ENCODE measurements at regions not wholly inside any gene's neighbourhood (a gene's known extent, or its start where the extent isn't known, plus 50 kb on each side); places are given as distances from the start of the nearest gene placed in this dataset.

GRCh38 chr13:47798906-47799305 lies 202.2 kb downstream of the SUCLA2 start:
- Histone ChIP-seq H2AFZ (ENCODE audit: control insufficient read depth, low read length) (no peak overlapping the region), H3K36me3 (ENCODE audit: control insufficient read depth in 2 of 2, extremely low read depth in 1 of 2, insufficient read depth in 2 of 2, low read length in 2 of 2) (no peaks in the 10 kb centered on the region), H3K27ac (ENCODE audit: control insufficient read depth, insufficient read depth, low read length) (no peak overlapping the region), H3K4me1 (ENCODE audit: control insufficient read depth, extremely low read depth, insufficient read depth, low read length) (no peaks in the 10 kb centered on the region), H3K4me2 (ENCODE audit: control insufficient read depth, extremely low read depth, insufficient read depth, low read depth, low read length) (no peak overlapping the region), H3K9me3 (ENCODE audit: control insufficient read depth, low read depth, low read length) (no peaks in the 10 kb centered on the region), H3K9ac (ENCODE audit: control insufficient read depth, extremely low read depth, insufficient read depth, low read length) (no peak overlapping the region), H4K20me1 (ENCODE audit: control insufficient read depth, extremely low read depth, insufficient read depth, low read length) (no peaks in the 10 kb centered on the region), H3K79me2 (ENCODE audit: control insufficient read depth, insufficient read depth, low read length) (no peaks in the 10 kb centered on the region), H3K4me3 (ENCODE audit: control insufficient read depth in 2 of 3, extremely low read depth in 1 of 3, insufficient read depth in 2 of 3, low read depth in 1 of 3, low read length in 3 of 3) (no peak overlapping the region), H3K27me3 (ENCODE audit: control insufficient read depth, extremely low read depth, insufficient read depth, low read length) (no peaks in the 10 kb centered on the region), H3K9me1 (ENCODE audit: control insufficient read depth, extremely low read depth, insufficient read depth, low read length) (no peaks in the 10 kb centered on the region)
- no peak for FAIRE-seq
- no peak for DNase-seq (ENCODE audit: low read depth, low spot score)
- TF ChIP-seq CTCF (optimal IDR thresholded peaks at IDR 0.05 in 1 of 3, IDR thresholded peaks at IDR 0.05 in 1 of 3, conservative IDR thresholded peaks at IDR 0.05 in 1 of 3; ENCODE audit: extremely low read depth in 1 of 3, insufficient read depth in 2 of 3, low read length in 3 of 3) (peak; percentile 27 to 58 (median 41)), EZH2 (IDR thresholded peaks at IDR 0.05; ENCODE audit: low read length) (no peak)
- dilution Hi-C loops (cut with MboI; ENCODE audit: extremely low pct_ligation_motif_present, low sequenced_read_pairs): no loop called here

DNA sequence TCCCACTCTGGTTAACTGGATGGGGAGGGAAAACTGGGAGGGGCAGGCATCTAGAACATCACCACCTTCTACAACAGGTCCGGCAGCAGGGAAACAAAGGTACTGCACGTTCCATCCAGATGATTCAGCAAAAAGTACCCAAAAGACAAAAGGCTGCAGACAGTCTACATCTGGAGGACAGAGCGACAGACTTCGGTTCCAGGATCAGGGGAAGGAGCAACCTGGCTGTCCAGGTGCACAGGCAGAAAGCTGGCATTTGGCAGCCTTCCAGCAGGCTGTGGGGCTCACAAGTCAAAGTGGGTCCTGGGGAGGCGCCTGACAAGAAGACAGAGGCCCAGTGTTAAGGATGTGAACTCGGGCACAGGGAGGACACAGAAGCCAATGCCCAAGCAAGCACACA lies 202.9 kb downstream of the SUCLA2 start:
- DNase-seq (ENCODE audit: low read depth, low spot score) (no peak), FAIRE-seq (no peak)
- Histone ChIP-seq H3K36me3 (ENCODE audit: control insufficient read depth in 2 of 2, extremely low read depth in 1 of 2, insufficient read depth in 2 of 2, low read length in 2 of 2) (no peaks in the 10 kb centered on the region), H3K4me1 (ENCODE audit: control insufficient read depth, extremely low read depth, insufficient read depth, low read length) (no peaks in the 10 kb centered on the region), H3K9ac (ENCODE audit: control insufficient read depth, extremely low read depth, insufficient read depth, low read length) (no peak overlapping the region), H3K27me3 (ENCODE audit: control insufficient read depth, extremely low read depth, insufficient read depth, low read length) (no peaks in the 10 kb centered on the region), H4K20me1 (ENCODE audit: control insufficient read depth, extremely low read depth, insufficient read depth, low read length) (no peaks in the 10 kb centered on the region), H3K9me3 (ENCODE audit: control insufficient read depth, low read depth, low read length) (no peaks in the 10 kb centered on the region), H3K9me1 (ENCODE audit: control insufficient read depth, extremely low read depth, insufficient read depth, low read length) (no peaks in the 10 kb centered on the region), H3K4me2 (ENCODE audit: control insufficient read depth, extremely low read depth, insufficient read depth, low read depth, low read length) (no peak overlapping the region), H2AFZ (ENCODE audit: control insufficient read depth, low read length) (no peak overlapping the region), H3K79me2 (ENCODE audit: control insufficient read depth, insufficient read depth, low read length) (no peaks in the 10 kb centered on the region), H3K4me3 (ENCODE audit: control insufficient read depth in 2 of 3, extremely low read depth in 1 of 3, insufficient read depth in 2 of 3, low read depth in 1 of 3, low read length in 3 of 3) (no peak overlapping the region), H3K27ac (ENCODE audit: control insufficient read depth, insufficient read depth, low read length) (no peak overlapping the region)
- TF ChIP-seq EZH2 (IDR thresholded peaks at IDR 0.05; ENCODE audit: low read length) (no peak), CTCF (optimal IDR thresholded peaks at IDR 0.05 in 1 of 3, IDR thresholded peaks at IDR 0.05 in 1 of 3, conservative IDR thresholded peaks at IDR 0.05 in 1 of 3; ENCODE audit: extremely low read depth in 1 of 3, insufficient read depth in 2 of 3, low read length in 3 of 3) (no peak)
- dilution Hi-C loops (cut with MboI; ENCODE audit: extremely low pct_ligation_motif_present, low sequenced_read_pairs): no loop called here
